ENCODE measurements at regions not wholly inside any gene's neighbourhood (a gene's known extent, or its start where the extent isn't known, plus 50 kb on each side); places are given as distances from the start of the nearest gene placed in this dataset.

DNA sequence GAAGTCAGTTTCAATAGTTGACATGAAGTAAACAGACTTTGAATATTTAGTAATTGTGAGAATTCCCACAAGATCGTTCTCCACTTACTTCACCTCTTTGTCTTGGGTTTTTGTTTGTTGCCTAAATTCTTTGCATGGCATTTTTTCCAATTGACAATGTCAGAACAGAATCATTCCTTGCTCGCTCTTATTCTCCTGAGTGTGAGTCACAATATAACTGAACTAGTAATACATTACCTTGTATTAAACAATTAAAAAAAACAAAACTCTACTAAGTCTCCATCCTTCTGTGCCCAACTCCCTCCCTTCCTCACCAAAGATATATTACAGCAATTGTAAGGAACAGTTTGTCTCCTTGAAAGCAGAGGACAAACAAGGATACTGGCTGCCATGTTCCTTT, 638.8 kb upstream of the NOVA1 start:
- TF ChIP-seq, protein P1, sequence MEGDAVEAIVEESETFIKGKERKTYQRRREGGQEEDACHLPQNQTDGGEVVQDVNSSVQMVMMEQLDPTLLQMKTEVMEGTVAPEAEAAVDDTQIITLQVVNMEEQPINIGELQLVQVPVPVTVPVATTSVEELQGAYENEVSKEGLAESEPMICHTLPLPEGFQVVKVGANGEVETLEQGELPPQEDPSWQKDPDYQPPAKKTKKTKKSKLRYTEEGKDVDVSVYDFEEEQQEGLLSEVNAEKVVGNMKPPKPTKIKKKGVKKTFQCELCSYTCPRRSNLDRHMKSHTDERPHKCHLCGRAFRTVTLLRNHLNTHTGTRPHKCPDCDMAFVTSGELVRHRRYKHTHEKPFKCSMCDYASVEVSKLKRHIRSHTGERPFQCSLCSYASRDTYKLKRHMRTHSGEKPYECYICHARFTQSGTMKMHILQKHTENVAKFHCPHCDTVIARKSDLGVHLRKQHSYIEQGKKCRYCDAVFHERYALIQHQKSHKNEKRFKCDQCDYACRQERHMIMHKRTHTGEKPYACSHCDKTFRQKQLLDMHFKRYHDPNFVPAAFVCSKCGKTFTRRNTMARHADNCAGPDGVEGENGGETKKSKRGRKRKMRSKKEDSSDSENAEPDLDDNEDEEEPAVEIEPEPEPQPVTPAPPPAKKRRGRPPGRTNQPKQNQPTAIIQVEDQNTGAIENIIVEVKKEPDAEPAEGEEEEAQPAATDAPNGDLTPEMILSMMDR (IDR thresholded peaks at IDR 0.05; ENCODE audit: poor library complexity, severe bottlenecking), result no peak
- TF ChIP-seq SMC3 (conservative IDR thresholded peaks at IDR 0.05; ENCODE audit: poor library complexity) (no peak), POLR2AphosphoS5 (IDR thresholded peaks at IDR 0.05) (no peak), TAF1 (IDR thresholded peaks at IDR 0.05; ENCODE audit: low read depth) (no peak)
- Histone ChIP-seq H2AFZ (ENCODE audit: low read depth, low read length) (no peak overlapping the region), H3K27ac (ENCODE audit: low read length) (no peak overlapping the region), H3F3A (ENCODE audit: insufficient read depth, low read length, poor library complexity, severe bottlenecking) (no peaks in the 10 kb centered on the region), H3K9me3 (ENCODE audit: low read length) (no peaks in the 10 kb centered on the region), H3K4me2 (ENCODE audit: low read length) (no peak overlapping the region), H3K79me2 (replicated peaks; ENCODE audit: insufficient read depth, low read length) (no peaks in the 10 kb centered on the region), H3K9me2 (ENCODE audit: insufficient read depth, low read length) (no peaks in the 10 kb centered on the region), H3K36me3 (ENCODE audit: insufficient read depth, low read length) (no peaks in the 10 kb centered on the region), H4K20me1 (ENCODE audit: insufficient read depth) (no peaks in the 10 kb centered on the region), H3K27me3 (ENCODE audit: insufficient read depth, low read depth, low read length) (no peaks in the 10 kb centered on the region), H3K4me3 (ENCODE audit: low read length) (no peak overlapping the region), H3K9ac (ENCODE audit: low read length) (no peak overlapping the region)

DNA sequence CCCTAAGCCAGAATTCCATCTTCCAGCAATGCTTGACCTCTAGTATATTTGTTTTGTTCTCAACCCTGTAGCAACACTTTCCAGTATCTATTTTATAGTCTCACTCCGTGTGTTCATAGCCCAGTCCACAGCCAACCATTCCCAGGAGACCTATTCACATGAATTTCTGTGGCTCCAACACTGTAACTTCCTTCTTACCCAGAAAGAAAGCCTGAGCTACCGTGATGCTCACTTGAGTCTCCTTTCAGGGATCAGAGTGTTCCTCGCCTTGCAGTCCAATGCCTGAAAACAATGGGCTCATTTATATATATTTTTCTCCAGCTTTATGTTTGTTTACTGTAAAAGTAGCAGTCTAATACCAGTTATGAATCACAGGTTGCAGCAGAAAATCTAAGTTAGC, 645.0 kb upstream of the NOVA1 start:
- Histone ChIP-seq H3K79me2 (replicated peaks; ENCODE audit: insufficient read depth, low read length) (no peaks in the 10 kb centered on the region), H3K4me3 (ENCODE audit: low read length) (no peak overlapping the region), H3K4me2 (ENCODE audit: low read length) (no peak overlapping the region), H3K9me2 (ENCODE audit: insufficient read depth, low read length) (no peaks in the 10 kb centered on the region), H3F3A (ENCODE audit: insufficient read depth, low read length, poor library complexity, severe bottlenecking) (no peaks in the 10 kb centered on the region), H3K9me3 (ENCODE audit: low read length) (no peaks in the 10 kb centered on the region), H3K27ac (ENCODE audit: low read length) (no peak overlapping the region), H4K20me1 (ENCODE audit: insufficient read depth) (no peaks in the 10 kb centered on the region), H2AFZ (ENCODE audit: low read depth, low read length) (no peak overlapping the region), H3K9ac (ENCODE audit: low read length) (no peak overlapping the region), H3K27me3 (ENCODE audit: insufficient read depth, low read depth, low read length) (no peaks in the 10 kb centered on the region), H3K36me3 (ENCODE audit: insufficient read depth, low read length) (no peaks in the 10 kb centered on the region)
- TF ChIP-seq TAF1 (IDR thresholded peaks at IDR 0.05; ENCODE audit: low read depth), result no peak
- no peak for TF ChIP-seq POLR2AphosphoS5 (IDR thresholded peaks at IDR 0.05)
- TF ChIP-seq RAD21 (conservative IDR thresholded peaks at IDR 0.05), result no peak
- TF ChIP-seq SMC3 (conservative IDR thresholded peaks at IDR 0.05; ENCODE audit: poor library complexity), result no peak
- TF ChIP-seq, protein P2, sequence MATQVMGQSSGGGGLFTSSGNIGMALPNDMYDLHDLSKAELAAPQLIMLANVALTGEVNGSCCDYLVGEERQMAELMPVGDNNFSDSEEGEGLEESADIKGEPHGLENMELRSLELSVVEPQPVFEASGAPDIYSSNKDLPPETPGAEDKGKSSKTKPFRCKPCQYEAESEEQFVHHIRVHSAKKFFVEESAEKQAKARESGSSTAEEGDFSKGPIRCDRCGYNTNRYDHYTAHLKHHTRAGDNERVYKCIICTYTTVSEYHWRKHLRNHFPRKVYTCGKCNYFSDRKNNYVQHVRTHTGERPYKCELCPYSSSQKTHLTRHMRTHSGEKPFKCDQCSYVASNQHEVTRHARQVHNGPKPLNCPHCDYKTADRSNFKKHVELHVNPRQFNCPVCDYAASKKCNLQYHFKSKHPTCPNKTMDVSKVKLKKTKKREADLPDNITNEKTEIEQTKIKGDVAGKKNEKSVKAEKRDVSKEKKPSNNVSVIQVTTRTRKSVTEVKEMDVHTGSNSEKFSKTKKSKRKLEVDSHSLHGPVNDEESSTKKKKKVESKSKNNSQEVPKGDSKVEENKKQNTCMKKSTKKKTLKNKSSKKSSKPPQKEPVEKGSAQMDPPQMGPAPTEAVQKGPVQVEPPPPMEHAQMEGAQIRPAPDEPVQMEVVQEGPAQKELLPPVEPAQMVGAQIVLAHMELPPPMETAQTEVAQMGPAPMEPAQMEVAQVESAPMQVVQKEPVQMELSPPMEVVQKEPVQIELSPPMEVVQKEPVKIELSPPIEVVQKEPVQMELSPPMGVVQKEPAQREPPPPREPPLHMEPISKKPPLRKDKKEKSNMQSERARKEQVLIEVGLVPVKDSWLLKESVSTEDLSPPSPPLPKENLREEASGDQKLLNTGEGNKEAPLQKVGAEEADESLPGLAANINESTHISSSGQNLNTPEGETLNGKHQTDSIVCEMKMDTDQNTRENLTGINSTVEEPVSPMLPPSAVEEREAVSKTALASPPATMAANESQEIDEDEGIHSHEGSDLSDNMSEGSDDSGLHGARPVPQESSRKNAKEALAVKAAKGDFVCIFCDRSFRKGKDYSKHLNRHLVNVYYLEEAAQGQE (IDR thresholded peaks at IDR 0.05; ENCODE audit: borderline replicate concordance), result no peak

DNA sequence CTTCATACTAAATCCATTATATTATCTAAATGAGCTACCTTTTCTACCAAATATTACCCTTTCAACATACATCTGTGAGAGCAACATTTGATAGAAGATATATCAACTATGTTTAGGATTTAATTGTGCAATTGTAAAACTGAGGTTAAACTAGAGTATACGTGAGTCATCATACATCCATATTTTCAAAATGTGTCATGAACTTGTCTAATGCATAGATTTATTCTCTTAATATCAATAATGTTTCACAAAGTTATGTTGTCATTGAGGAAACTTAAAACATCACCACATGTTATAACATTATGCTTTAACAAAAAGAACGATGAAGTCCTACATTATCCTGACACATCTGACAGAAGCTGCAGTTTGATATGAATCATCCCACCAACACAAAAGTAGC, 645.5 kb upstream of the NOVA1 start:
- H3K9me3 ChIP-seq (ENCODE audit: low read length), result no peaks in the 10 kb centered on the region
- H3K27ac ChIP-seq (ENCODE audit: low read length), result no peak overlapping the region
- H3K4me3 ChIP-seq (ENCODE audit: low read length), result no peak overlapping the region
- no peaks in the 10 kb centered on the region for H3K27me3 ChIP-seq (ENCODE audit: insufficient read depth, low read depth, low read length)
- H4K20me1 ChIP-seq (ENCODE audit: insufficient read depth), result no peaks in the 10 kb centered on the region
- no peaks in the 10 kb centered on the region for H3K79me2 ChIP-seq (replicated peaks; ENCODE audit: insufficient read depth, low read length)
- TF ChIP-seq EP300 (conservative IDR thresholded peaks at IDR 0.05; ENCODE audit: poor library complexity, severe bottlenecking) (no peak), EZH2 (IDR thresholded peaks at IDR 0.05; ENCODE audit: borderline replicate concordance, insufficient read depth, low read length, poor library complexity, severe bottlenecking) (no peak), POLR2AphosphoS5 (IDR thresholded peaks at IDR 0.05) (no peak), TAF1 (IDR thresholded peaks at IDR 0.05; ENCODE audit: low read depth) (no peak), MXI1 (conservative IDR thresholded peaks at IDR 0.05; ENCODE audit: poor library complexity, severe bottlenecking) (no peak), RAD21 (conservative IDR thresholded peaks at IDR 0.05) (no peak), SMC3 (conservative IDR thresholded peaks at IDR 0.05; ENCODE audit: poor library complexity) (no peak)
- TF ChIP-seq, protein P1 (IDR thresholded peaks at IDR 0.05; ENCODE audit: poor library complexity, severe bottlenecking), result no peak
- TF ChIP-seq, protein P2 (IDR thresholded peaks at IDR 0.05; ENCODE audit: borderline replicate concordance), result no peak
- no peak overlapping the region for H3K9ac ChIP-seq (ENCODE audit: low read length)
- no peak overlapping the region for H3K4me2 ChIP-seq (ENCODE audit: low read length)
- no peaks in the 10 kb centered on the region for H3F3A ChIP-seq (ENCODE audit: insufficient read depth, low read length, poor library complexity, severe bottlenecking)
- no peaks in the 10 kb centered on the region for H3K9me2 ChIP-seq (ENCODE audit: insufficient read depth, low read length)
- no peak overlapping the region for H2AFZ ChIP-seq (ENCODE audit: low read depth, low read length)
- H3K36me3 ChIP-seq (ENCODE audit: insufficient read depth, low read length), result no peaks in the 10 kb centered on the region
